ENCODE measurements at regions not wholly inside any gene's neighbourhood (a gene's known extent, or its start where the extent isn't known, plus 50 kb on each side); places are given as distances from the start of the nearest gene placed in this dataset.
"Not testable (repeated sequence)": the region's sequence is repeated elsewhere in the genome, so short reads cannot be mapped to it uniquely, and the experiment has no call there.

- DNase-seq (ENCODE audit: low read depth, low spot score): not testable (repeated sequence)
Measured at GRCh38 chr15:54749461-54749860, 447.3 kb downstream of the RSL24D1 start.

GRCh38 chr15:54722342-54722986 lies 474.3 kb downstream of the RSL24D1 start:
- no peak for DNase-seq (ENCODE audit: low read depth, low spot score)

- DNase-seq (ENCODE audit: low read depth, low spot score): no peak
Measured at GRCh38 chr15:54719325-54719724, 477.4 kb downstream of the RSL24D1 start.

- no peak for DNase-seq (ENCODE audit: low read depth, low spot score)
Measured at GRCh38 chr15:54707805-54708752, 488.7 kb downstream of the RSL24D1 start.

DNA sequence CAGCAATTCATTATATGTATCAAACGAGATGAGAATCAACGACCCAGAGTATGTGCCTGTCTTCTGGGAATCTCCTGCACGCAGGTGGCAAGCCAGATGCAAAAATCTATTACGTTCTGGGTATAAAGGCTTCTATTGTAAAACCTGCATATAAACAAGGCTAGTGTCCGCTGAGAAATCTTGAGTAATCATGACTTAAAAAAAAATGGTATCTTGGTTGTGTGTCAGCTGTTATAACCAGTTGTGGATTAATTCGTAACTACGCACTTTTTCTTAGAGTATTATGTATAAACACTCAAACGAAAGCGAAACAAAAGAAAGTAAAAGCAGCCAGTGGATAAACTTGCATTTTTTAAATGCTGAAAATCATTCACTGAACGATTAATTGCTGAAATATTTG lies 509.1 kb downstream of the RSL24D1 start:
- no peak for DNase-seq (ENCODE audit: low read depth, low spot score)

Measured in activated CD4-positive, CD25-positive, alpha-beta regulatory T cell treated with anti-CD3 and anti-CD28 coated beads, Interleukin-2, amount 50 U/mL, for 16 hours (primary cell).